ENCODE measurements at regions not wholly inside any gene's neighbourhood (a gene's known extent, or its start where the extent isn't known, plus 50 kb on each side); places are given as distances from the start of the nearest gene placed in this dataset.

DNA sequence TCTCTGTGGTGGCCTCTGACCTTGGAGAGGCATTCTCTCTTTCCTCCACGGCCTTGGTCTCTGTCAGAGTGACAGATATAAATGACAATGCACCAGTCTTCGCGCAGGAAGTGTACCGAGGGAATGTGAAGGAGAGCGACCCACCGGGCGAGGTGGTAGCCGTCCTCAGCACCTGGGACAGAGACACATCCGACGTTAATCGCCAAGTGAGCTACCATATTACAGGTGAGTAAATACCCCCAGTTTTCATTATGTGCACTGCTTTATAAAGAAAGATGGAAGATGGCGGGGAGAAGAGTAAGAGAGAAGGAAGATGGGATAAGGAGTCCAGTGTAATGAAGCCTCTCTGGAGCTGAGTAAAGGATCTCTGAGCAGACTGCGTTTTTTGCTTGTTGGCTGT lies 167.8 kb upstream of the MTNR1B start:
- no peak overlapping the region for H4K5ac ChIP-seq (ENCODE audit: insufficient read length, low read depth, low read length)
- H3K27me3 ChIP-seq (ENCODE audit: insufficient read depth, low read length), result no peaks in the 10 kb centered on the region
- DNase-seq, result no peak
- Mint-ChIP-seq H3K27ac (0 out of 7 replicates have a peak overlapping the region, but pooled peaks of 1 of the 3 experiments have one; percentile 71), H3K4me3 (no peak overlapping the region), H3K4me1 (peaks cover 16 to 19% of the 10 kb centered on the region in 2 experiments), H3K9me3 (no peaks in the 10 kb centered on the region), H3K27me3 (ENCODE audit: low read depth) (no peaks in the 10 kb centered on the region), H3K36me3 (ENCODE audit: insufficient read depth in 1 of 3, low read depth in 3 of 3) (peaks cover 8 to 19% (median 15%) of the 10 kb centered on the region in 3 experiments)
- no peak overlapping the region for H2BK120ac ChIP-seq (ENCODE audit: low read depth, low read length, poor library complexity, severe bottlenecking)
- no peak overlapping the region for H4K91ac ChIP-seq (ENCODE audit: insufficient read length, low read depth, low read length)
- no peak overlapping the region for H3K27ac ChIP-seq (ENCODE audit: insufficient read length, low read depth, low read length)
- H3K23ac ChIP-seq (ENCODE audit: insufficient read length, low read depth, low read length), result no peak overlapping the region
- no peak overlapping the region for H2BK20ac ChIP-seq (ENCODE audit: low read depth, low read length, poor library complexity, severe bottlenecking)
- H3T11ph ChIP-seq (ENCODE audit: low read length), result no peak overlapping the region
- no peaks in the 10 kb centered on the region for H3K79me1 ChIP-seq (ENCODE audit: insufficient read depth, low read depth, low read length, poor library complexity, severe bottlenecking)
- no peak overlapping the region for H2AK5ac ChIP-seq (ENCODE audit: insufficient read length, low read length)
- H3K56ac ChIP-seq (ENCODE audit: insufficient read length, low read depth, low read length), result no peak overlapping the region
- no peak overlapping the region for H2BK12ac ChIP-seq (ENCODE audit: insufficient read length, low read depth, low read length)
- TF ChIP-seq, protein P1, sequence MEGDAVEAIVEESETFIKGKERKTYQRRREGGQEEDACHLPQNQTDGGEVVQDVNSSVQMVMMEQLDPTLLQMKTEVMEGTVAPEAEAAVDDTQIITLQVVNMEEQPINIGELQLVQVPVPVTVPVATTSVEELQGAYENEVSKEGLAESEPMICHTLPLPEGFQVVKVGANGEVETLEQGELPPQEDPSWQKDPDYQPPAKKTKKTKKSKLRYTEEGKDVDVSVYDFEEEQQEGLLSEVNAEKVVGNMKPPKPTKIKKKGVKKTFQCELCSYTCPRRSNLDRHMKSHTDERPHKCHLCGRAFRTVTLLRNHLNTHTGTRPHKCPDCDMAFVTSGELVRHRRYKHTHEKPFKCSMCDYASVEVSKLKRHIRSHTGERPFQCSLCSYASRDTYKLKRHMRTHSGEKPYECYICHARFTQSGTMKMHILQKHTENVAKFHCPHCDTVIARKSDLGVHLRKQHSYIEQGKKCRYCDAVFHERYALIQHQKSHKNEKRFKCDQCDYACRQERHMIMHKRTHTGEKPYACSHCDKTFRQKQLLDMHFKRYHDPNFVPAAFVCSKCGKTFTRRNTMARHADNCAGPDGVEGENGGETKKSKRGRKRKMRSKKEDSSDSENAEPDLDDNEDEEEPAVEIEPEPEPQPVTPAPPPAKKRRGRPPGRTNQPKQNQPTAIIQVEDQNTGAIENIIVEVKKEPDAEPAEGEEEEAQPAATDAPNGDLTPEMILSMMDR (conservative IDR thresholded peaks at IDR 0.05), result no peak
- H3K4ac ChIP-seq (ENCODE audit: low read depth, low read length), result no peak overlapping the region
- H3K79me2 ChIP-seq (ENCODE audit: insufficient read depth, low read length), result no peaks in the 10 kb centered on the region; the same call in 1 of the 2 replicates
- no peak overlapping the region for H4K8ac ChIP-seq (replicated peaks; ENCODE audit: insufficient read length, low read depth, low read length)
- no peak overlapping the region for H3K18ac ChIP-seq (ENCODE audit: insufficient read length, low read depth, low read length)
- no peak overlapping the region for H2AFZ ChIP-seq (ENCODE audit: low read length)
- H3K23me2 ChIP-seq (ENCODE audit: insufficient read length, low read depth, low read length, poor library complexity, severe bottlenecking), result no peaks in the 10 kb centered on the region
- H3K14ac ChIP-seq (ENCODE audit: insufficient read depth, low read length), result no peak overlapping the region
- no peaks in the 10 kb centered on the region for H3K9me3 ChIP-seq (ENCODE audit: control insufficient read depth, low read depth, low read length)
- H4K20me1 ChIP-seq (ENCODE audit: control insufficient read depth, insufficient read depth, insufficient read length), result no peaks in the 10 kb centered on the region
- H3K4me2 ChIP-seq (ENCODE audit: insufficient read depth, insufficient read length, low read length), result no peak overlapping the region
- no CpG with 5 or more reads among the region's 13 CpGs for WGBS (ENCODE audit: extremely low coverage, insufficient read length, low lambda C conversion rate)
- no peak overlapping the region for H2BK15ac ChIP-seq (ENCODE audit: low read depth, low read length)
- no peak overlapping the region for H3K9ac ChIP-seq (ENCODE audit: extremely low read depth, insufficient read length, low read length)
- H2BK5ac ChIP-seq (ENCODE audit: insufficient read length, low read length), result no peak overlapping the region
- H3K4me1 ChIP-seq (ENCODE audit: insufficient read depth, low read length), result no peaks in the 10 kb centered on the region
